NCI-H1092 (cell line): ENCODE measurements at regions not wholly inside any gene's neighbourhood (a gene's known extent, or its start where the extent isn't known, plus 50 kb on each side); places are given as distances from the start of the nearest gene placed in this dataset.
A peak's percentile ranks its signal among the peaks of the same experiment; 100 is the strongest.

ENCODE experiments used
- DNase-seq: peaks from one replicate; lab custom pipeline; 2025; lab: John Stamatoyannopoulos, UW

DNA sequence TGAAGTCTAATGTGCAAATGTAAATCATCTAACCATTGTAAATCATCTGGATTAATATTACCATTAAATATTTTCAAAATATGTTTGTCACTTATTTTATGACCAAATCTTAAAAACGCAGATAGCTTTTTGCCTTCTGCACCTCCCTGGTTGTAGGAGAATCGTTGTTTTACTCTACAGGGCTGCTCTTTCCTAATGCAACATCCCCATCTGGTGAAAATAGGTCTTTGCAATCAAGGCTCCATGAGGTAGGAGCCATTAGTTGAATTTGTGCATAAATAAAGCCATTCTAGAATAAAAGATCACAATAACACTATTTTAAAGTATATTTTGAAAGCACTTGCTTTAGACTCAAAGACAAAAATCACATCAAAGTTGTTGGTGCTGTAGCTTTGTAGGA lies 535.6 kb upstream of the AGTR1 start:
- DNase-seq = no peak

DNA sequence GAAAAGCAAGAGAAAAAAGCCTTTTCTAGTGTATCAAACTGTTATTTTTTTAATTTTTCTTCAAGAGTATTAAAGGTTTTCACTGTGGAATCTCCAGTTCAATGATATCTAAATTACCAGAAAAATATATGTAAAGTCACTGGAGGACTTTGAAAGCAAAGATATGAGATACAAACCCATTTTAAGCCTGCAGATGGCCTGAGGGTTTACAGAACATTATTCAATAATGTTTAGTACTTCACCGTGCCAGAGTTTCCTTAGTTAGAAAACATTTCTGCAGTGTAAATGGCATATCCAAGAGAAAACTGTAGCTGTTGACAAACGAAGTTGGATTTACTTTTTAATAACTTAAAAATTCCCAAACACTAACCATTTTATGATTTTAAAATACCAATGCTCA lies 529.4 kb upstream of the AGTR1 start:
- DNase-seq = no peak

GRCh38 chr3:148173851-148174250 lies 523.9 kb upstream of the AGTR1 start:
- DNase-seq = no peak

DNA sequence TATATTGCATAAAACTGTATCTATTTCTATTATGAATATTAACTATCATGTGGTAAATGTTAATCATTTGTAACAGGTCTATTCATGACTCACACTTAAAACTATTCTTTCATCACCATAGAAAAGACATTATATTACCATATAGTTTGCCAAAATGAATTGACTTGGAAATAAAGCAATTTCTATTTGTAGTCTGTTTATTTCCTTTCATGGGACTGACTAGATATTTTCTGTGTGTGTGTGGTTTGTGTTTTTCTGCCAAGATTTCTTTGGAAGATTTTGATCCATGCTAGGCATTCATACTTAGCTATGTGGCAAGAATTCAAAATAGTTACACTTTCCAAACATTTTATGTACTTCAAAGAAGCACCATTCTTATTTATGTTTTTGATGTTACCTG lies 522.5 kb upstream of the AGTR1 start:
- no peak for DNase-seq

- DNase-seq = peak; percentile 2
Observed at GRCh38 chr3:148178503-148178902, 519.2 kb upstream of the AGTR1 start.

DNA sequence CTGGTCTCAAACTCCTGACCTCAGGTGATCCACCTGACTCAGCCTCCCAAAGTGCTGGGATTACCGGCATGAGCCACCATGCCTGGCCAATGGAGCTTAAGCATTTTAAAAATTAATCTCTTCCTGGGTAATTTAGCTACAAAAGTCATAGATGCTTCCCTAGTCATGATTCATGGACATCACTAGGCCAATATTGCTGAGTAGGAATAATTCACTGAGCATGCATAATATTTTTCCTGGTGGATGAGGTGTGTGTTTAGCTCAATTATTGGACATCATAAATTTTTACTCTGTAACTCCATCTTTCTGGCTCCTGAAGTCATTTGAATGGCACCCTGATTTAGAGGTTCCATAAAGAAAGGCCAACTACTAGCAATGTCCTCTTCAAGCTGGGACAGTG lies 512.9 kb upstream of the AGTR1 start:
- no peak for DNase-seq

DNA sequence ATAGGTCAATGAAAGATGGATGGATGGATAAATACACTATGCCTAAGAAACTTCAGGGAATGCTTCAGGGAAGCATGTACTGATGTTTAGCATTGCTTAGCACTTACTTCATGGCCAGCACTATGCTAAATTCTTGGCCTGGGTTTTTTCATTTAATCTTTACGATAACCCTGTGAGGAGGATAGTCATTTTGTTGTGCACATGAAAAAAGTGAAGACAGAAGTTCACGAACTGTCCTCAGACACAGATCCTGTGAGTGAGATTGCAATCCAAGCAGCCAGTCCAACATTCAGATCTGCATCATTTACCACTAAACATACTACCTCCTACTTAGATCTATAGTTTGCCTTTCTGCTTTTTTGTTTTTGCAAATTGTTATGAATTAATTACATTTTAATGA lies 510.8 kb upstream of the AGTR1 start:
- DNase-seq = no peak

DNA sequence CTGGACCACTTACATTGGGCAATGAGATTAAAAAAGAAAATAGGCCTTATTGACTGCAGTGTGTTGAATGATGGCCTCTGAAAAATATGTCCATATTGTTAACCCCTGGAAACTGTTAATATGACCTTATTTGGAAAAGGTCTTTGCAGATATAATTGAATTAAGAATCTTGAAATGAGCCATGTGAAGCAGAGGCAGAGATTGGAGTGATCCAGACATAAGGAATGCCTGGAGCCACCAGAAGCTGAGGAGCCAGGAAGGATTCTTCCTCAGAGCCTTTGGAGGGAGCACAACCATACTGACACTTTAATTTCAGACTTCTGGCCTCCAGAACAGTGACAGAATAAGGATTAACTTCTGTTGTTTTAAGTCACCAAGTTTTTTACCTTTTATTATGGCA lies 510.4 kb upstream of the AGTR1 start:
- DNase-seq = no peak

GRCh38 chr3:148190441-148190990 lies 507.2 kb upstream of the AGTR1 start:
- DNase-seq = no peak

DNA sequence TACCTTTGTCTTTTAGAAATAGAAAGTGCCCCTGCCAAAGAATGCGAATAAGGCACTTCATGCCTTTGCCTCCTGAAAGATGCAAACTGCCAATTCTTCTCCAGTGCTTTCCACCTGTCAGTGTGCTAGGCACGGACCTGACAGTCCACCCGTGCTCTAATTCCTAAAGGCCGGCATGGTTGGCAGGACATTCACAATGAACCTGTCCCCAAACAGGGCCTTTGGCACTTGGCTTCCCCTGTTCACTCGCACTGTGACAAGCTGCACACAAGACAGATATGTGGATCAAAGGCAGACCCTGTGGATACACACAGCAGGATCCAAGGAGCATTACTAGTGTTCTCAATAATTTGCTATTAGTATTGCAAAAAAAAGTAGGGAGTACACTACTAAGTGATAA lies 505.7 kb upstream of the AGTR1 start:
- DNase-seq = no peak

- DNase-seq = no peak
Observed at GRCh38 chr3:148197061-148197460, 500.6 kb upstream of the AGTR1 start.

GRCh38 chr3:148202386-148202785 lies 495.3 kb upstream of the AGTR1 start:
- DNase-seq = no peak

DNA sequence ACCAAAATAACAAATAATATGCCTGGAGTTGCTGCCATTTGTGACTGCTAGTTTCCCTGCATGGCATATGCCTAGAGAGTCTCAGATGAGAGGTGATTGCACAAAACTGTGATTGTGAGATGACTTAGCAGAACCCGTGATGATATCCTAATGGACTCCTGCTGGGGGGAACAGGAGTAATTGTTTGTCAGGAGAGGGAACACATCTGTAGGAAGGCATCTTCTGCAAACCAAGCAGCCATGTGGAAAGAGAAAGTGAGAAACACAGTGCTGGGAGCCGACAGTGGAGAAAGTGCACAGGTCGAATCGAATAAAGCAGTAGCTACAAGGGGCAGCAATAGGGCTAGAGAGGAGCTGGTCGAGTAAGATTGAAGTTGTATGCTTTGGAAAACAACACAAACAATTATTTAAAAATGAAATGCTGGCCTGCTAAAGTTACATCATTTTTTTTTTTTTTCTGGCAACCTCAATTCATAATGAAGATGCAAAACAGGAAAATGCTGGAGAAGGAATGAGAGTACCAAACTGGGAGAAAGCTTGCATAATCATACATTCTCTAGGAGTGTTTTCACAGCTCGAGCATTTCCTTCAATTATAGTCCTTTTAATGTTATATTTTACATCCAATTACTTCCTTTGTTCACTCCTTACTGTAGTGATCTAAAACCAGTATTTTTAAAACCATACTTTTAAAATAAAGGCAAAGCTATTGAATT lies 494.2 kb upstream of the AGTR1 start:
- DNase-seq = no peak

GRCh38 chr3:148204131-148204530 lies 493.6 kb upstream of the AGTR1 start:
- no peak for DNase-seq

- no peak for DNase-seq
Observed at GRCh38 chr3:148205977-148206376, 491.7 kb upstream of the AGTR1 start.

DNA sequence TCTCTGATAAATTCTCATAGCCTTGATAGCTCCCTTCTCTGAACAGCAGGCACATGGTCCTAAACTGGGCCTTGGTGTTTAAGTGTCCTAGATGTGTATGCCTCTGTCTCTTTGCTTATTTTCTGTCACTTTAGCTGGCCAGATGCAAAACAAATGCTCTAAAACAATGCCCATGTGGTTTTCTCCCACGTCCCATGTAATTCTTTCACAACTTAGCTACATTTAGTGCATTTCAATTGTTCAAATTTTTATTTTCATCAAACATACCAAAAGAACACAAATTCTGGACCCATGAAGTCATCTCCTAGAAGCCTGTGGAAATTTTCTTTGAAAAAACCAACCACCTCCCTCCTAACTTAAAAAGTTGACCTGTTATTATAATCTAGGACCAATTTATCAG lies 491.3 kb upstream of the AGTR1 start:
- no peak for DNase-seq

DNA sequence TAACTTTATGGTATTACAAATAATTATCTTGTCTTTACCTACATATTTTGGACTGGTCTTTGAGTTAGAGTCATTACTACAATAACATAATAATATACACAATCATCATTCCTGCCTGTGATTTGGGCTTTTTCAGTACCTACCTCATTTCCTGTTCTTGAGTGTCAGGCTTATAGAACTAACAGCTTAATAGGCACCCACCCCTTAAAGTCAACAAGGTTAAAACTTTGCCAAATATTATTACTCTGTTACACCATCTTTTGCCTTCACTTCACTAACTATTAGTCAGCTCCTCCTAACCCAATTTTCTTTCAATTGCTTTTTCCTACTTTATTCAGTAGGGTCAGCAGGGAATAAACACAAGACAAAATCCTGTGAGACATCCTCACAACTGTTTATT lies 488.7 kb upstream of the AGTR1 start:
- DNase-seq = no peak

- no peak for DNase-seq
Observed at GRCh38 chr3:148211725-148212124, 486.0 kb upstream of the AGTR1 start.

DNA sequence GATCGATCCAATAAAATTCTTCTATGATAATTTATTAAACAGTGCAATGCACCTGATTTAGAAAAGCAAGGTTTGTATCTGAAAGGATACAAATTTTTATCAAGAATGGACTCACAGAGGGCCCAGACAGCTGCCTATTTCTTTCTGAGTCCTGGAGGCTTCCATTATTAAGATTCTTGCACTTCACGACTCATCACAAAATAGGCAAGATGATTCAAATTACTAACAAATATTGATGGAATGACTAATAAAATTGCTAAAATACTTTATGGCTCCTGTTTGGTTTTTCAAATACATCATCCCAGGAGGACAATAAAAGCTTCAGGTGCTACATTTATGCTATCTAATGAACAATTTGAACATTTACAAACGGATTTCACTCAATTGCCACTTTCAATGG lies 483.0 kb upstream of the AGTR1 start:
- DNase-seq = no peak

GRCh38 chr3:148217317-148217716 lies 480.4 kb upstream of the AGTR1 start:
- no peak for DNase-seq

DNA sequence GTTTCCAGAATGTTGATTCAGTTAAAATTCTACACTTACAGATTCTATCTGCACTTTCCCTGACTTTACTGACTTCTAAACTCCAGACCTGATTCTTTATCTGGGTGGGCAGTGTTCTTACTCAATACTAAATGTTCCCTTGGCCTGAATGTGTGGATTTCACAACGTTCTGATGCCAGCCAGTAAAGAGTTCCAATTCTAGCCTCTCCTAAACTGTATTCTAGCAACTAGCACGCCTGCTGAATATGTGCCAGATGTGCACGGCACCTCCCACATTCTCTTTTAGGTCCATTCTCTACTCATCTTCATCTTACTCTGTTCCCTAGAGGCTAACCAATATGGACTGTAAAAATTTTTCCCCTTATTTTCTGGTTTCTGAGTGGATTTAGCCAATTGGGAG lies 479.5 kb upstream of the AGTR1 start:
- DNase-seq = no peak

DNA sequence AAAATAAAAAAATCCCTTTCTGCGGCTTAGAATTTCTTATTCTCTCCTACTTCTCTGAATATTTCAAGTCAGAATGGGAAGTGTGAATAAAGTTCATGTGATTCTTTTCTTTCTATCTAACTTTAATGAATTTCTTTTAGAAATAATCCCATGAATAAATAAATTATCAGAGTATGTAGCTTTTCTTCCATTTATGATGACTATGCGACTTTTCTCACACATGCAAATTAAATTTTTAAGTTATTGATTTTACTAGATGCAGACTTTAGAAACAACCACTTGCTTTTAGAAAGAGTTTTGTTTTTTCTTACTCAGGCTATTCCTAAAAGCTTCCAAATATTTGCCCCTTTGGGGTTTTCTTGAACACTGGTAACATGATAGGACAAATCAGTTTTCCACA lies 477.7 kb upstream of the AGTR1 start:
- no peak for DNase-seq

DNA sequence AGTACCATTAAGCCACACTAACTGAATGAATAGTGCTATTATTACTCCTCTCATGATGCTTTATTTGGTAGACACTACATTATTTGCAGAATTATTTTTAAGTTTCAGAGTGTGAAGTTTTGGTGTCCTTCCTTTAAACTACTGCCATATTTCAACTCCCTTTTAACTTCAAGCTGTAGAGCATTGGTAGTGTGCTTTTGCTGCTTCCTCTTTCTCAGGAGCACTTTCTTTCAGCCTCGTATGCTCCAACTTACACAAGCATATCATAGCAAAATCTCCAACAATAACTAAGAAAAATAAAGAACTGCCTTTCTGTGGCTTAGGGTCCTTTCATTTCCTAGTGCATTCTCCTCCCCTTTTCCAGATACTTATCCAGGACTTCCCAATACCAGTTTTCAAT lies 476.4 kb upstream of the AGTR1 start:
- DNase-seq = no peak

DNA sequence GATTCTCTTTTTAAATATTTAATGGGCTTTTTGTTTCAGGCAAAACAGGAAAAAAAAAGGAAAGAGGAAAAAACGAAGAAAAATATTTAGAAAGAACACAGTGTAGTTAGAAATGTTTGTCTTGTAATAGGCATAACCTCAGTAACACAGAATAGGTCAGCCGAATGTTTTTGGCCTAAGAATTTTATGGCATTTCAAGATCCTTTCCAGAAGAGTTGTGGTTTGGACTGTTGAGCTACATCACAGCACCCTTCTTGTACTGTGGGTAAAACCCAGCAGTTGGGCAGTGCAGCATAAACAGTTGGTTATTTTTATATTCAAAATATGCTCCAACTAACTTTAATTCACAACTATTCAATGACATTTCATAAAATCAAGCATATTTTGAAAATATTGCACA lies 474.4 kb upstream of the AGTR1 start:
- no peak for DNase-seq
